Stomach (tissue), 4 donors: ENCODE measurements at regions not wholly inside any gene's neighbourhood (a gene's known extent, or its start where the extent isn't known, plus 50 kb on each side); places are given as distances from the start of the nearest gene placed in this dataset.

Experiments used
- CTCF ChIP-seq, 7 experiments: fragments of 450-650 bp in 4 of 7; fragments of 200-600 bp in 3 of 7; sonication (generic) in 3 of 7; IDR thresholded peaks; one replicate each; pipeline ENCODE4 v1.5.1; 2016 to 2019; ENCODE audit warnings: antibody characterized with exemption in 7 of 7, control low read depth in 2 of 7, mild to moderate bottlenecking in 1 of 7
- POLR2AphosphoS5 ChIP-seq, 3 donors: sonication (generic); formaldehyde crosslinking; IDR thresholded peaks; one replicate each; pipeline ENCODE4 v1.6.1; 2016; ENCODE audit warnings: antibody characterized with exemption in 3 of 3

- TF ChIP-seq CTCF (IDR thresholded peaks at IDR 0.05): no peak
- no peak for TF ChIP-seq POLR2AphosphoS5 (IDR thresholded peaks at IDR 0.05)
These were observed 140.5 kb upstream of the SMAD3 start for GRCh38 chr15:66924889-66925288.
